Keratinocyte (primary cell): ENCODE measurements at regions not wholly inside any gene's neighbourhood (a gene's known extent, or its start where the extent isn't known, plus 50 kb on each side); places are given as distances from the start of the nearest gene placed in this dataset.

ENCODE experiments used
- EZH2 ChIP-seq: IDR thresholded peaks from one replicate; pipeline ENCODE4 v1.6.1; 2012; ENCODE audit warnings: inconsistent platforms, mild to moderate bottlenecking, low read length, moderate library complexity
- TF ChIP-seq, protein P1 (sequence below), 3 experiments: IDR thresholded peaks in 1 of 3; conservative IDR thresholded peaks in 1 of 3; optimal IDR thresholded peaks in 1 of 3; 2 replicates in 2 of 3; 3 replicates in 1 of 3; pipeline versions ENCODE3 to v1.5.1; 2011; ENCODE audit warnings: low read length in 3 of 3, mild to moderate bottlenecking in 3 of 3, moderate library complexity in 2 of 3, control low read depth in 1 of 3, inconsistent platforms in 1 of 3; ENCODE audit not compliant: insufficient read depth in 2 of 3; ENCODE audit errors: extremely low read depth in 1 of 3

GRCh38 chr16:9497750-9498149 lies 406.3 kb downstream of the HAPSTR1 start:
- TF ChIP-seq, protein P1, sequence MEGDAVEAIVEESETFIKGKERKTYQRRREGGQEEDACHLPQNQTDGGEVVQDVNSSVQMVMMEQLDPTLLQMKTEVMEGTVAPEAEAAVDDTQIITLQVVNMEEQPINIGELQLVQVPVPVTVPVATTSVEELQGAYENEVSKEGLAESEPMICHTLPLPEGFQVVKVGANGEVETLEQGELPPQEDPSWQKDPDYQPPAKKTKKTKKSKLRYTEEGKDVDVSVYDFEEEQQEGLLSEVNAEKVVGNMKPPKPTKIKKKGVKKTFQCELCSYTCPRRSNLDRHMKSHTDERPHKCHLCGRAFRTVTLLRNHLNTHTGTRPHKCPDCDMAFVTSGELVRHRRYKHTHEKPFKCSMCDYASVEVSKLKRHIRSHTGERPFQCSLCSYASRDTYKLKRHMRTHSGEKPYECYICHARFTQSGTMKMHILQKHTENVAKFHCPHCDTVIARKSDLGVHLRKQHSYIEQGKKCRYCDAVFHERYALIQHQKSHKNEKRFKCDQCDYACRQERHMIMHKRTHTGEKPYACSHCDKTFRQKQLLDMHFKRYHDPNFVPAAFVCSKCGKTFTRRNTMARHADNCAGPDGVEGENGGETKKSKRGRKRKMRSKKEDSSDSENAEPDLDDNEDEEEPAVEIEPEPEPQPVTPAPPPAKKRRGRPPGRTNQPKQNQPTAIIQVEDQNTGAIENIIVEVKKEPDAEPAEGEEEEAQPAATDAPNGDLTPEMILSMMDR (optimal IDR thresholded peaks at IDR 0.05 in 1 of 3, IDR thresholded peaks at IDR 0.05 in 1 of 3, conservative IDR thresholded peaks at IDR 0.05 in 1 of 3; ENCODE audit: extremely low read depth in 1 of 3, insufficient read depth in 2 of 3, low read length in 3 of 3): no peak
- TF ChIP-seq EZH2: no peak
